Left lung (tissue), 4 donors: ENCODE measurements at regions not wholly inside any gene's neighbourhood (a gene's known extent, or its start where the extent isn't known, plus 50 kb on each side); places are given as distances from the start of the nearest gene placed in this dataset.

Experiments used
- ATAC-seq: fragments of 200-7000 bp; cut with Tn5 transposase; one replicate; pipeline ENCODE4 v1.9.1; 2020; ENCODE audit warnings: moderate library complexity
- DNase-seq, 4 donors: peaks; one replicate each; pipeline ENCODE4 v3.0.0-alpha.2; 2013 to 2020
- H3K27ac ChIP-seq, 2 donors: fragments of 200-600 bp; sonication (generic) in 1 of 2; one replicate each; pipeline versions ENCODE4 v1.5.0 to v1.8.0; 2020 to 2021
- H3K27me3 ChIP-seq, 2 donors: fragments of 200-600 bp; sonication (generic) in 1 of 2; one replicate each; pipeline versions ENCODE4 v1.5.0 to v1.8.0; 2020 to 2021
- H3K36me3 ChIP-seq, 2 donors: fragments of 200-600 bp; sonication (generic) in 1 of 2; one replicate each; pipeline versions ENCODE4 v1.5.0 to v1.8.0; 2020 to 2021
- H3K4me1 ChIP-seq, 2 donors: fragments of 200-600 bp; one replicate each; pipeline ENCODE4 v1.8.0; 2021
- H3K4me3 ChIP-seq, 2 donors: fragments of 200-600 bp; sonication (generic) in 1 of 2; one replicate each; pipeline versions ENCODE4 v1.5.0 to v1.8.0; 2020 to 2021; ENCODE audit warnings: mild to moderate bottlenecking in 1 of 2
- H3K9me3 ChIP-seq, 2 donors: fragments of 200-600 bp; sonication (generic) in 1 of 2; one replicate each; pipeline versions ENCODE4 v1.5.0 to v1.8.0; 2020 to 2021
- CTCF ChIP-seq, 2 donors: fragments of 200-600 bp; sonication (generic) in 1 of 2; IDR thresholded peaks; one replicate each; pipeline versions ENCODE4 v1.5.0 to v1.8.0; 2021; ENCODE audit warnings: antibody characterized with exemption in 2 of 2
- intact Hi-C, 2 donors: fragments of 100-400 bp; cut with DNase I; formaldehyde crosslinking; loops; one replicate each; pipeline versions ENCODE4 v1.11.2 to v1.14.2; 2022
- donor health status: DM: no; HTN: yes; CAD: no.
- donor health status: DM: no; HTN: no; CAD: no.

GRCh38 chr3:150251187-150252062 is 156.7 kb upstream of the TSC22D2 start:
- DNase-seq (peak in 1 of 4 donors; percentile 49), ATAC-seq (peak; percentile 35)
- Histone ChIP-seq H3K27ac (peak overlapping the region in 1 of 2 donors; percentile 45), H3K36me3 (no peaks in the 10 kb centered on the region), H3K4me3 (no peak overlapping the region), H3K9me3 (no peaks in the 10 kb centered on the region), H3K27me3 (no peaks in the 10 kb centered on the region), H3K4me1 (peaks cover 0 to 7% of the 10 kb centered on the region in 2 donors)
- intact Hi-C loops: no loop called here
- no peak for TF ChIP-seq CTCF (IDR thresholded peaks at IDR 0.05)

GRCh38 chr3:150249779-150250470 is 158.2 kb upstream of the TSC22D2 start:
- Histone ChIP-seq H3K27ac (no peak overlapping the region), H3K27me3 (no peaks in the 10 kb centered on the region), H3K4me3 (no peak overlapping the region), H3K36me3 (no peaks in the 10 kb centered on the region), H3K4me1 (peaks cover 0 to 7% of the 10 kb centered on the region in 2 donors), H3K9me3 (no peaks in the 10 kb centered on the region)
- DNase-seq (no peak), ATAC-seq (no peak)
- no peak for TF ChIP-seq CTCF (IDR thresholded peaks at IDR 0.05)
- intact Hi-C loops: no loop called here

GRCh38 chr3:150248888-150249681 is 159.0 kb upstream of the TSC22D2 start:
- intact Hi-C loops: no loop called here
- DNase-seq (no peak), ATAC-seq (no peak)
- Histone ChIP-seq H3K4me3 (no peak overlapping the region), H3K27ac (no peak overlapping the region), H3K4me1 (peaks cover 0 to 7% of the 10 kb centered on the region in 2 donors), H3K27me3 (no peaks in the 10 kb centered on the region), H3K9me3 (no peaks in the 10 kb centered on the region), H3K36me3 (no peaks in the 10 kb centered on the region)
- no peak for TF ChIP-seq CTCF (IDR thresholded peaks at IDR 0.05)

- Histone ChIP-seq H3K36me3 (no peaks in the 10 kb centered on the region), H3K4me3 (no peak overlapping the region), H3K9me3 (no peaks in the 10 kb centered on the region), H3K27ac (no peak overlapping the region), H3K4me1 (peaks cover 0 to 7% of the 10 kb centered on the region in 2 donors), H3K27me3 (no peaks in the 10 kb centered on the region)
- no peak for TF ChIP-seq CTCF (IDR thresholded peaks at IDR 0.05)
- intact Hi-C loops: no loop called here
- ATAC-seq (peak; percentile 44), DNase-seq (peak in 1 of 4 donors; percentile 41)
Measured at GRCh38 chr3:150248116-150248887, 159.8 kb upstream of the TSC22D2 start.
